ENCODE measurements at regions not wholly inside any gene's neighbourhood (a gene's known extent, or its start where the extent isn't known, plus 50 kb on each side); places are given as distances from the start of the nearest gene placed in this dataset.

GRCh38 chr13:102993348-102993747, 72.9 kb downstream of the SLC10A2 start:
- no peak overlapping the region for H3K27ac ChIP-seq
- TF ChIP-seq, protein P1, sequence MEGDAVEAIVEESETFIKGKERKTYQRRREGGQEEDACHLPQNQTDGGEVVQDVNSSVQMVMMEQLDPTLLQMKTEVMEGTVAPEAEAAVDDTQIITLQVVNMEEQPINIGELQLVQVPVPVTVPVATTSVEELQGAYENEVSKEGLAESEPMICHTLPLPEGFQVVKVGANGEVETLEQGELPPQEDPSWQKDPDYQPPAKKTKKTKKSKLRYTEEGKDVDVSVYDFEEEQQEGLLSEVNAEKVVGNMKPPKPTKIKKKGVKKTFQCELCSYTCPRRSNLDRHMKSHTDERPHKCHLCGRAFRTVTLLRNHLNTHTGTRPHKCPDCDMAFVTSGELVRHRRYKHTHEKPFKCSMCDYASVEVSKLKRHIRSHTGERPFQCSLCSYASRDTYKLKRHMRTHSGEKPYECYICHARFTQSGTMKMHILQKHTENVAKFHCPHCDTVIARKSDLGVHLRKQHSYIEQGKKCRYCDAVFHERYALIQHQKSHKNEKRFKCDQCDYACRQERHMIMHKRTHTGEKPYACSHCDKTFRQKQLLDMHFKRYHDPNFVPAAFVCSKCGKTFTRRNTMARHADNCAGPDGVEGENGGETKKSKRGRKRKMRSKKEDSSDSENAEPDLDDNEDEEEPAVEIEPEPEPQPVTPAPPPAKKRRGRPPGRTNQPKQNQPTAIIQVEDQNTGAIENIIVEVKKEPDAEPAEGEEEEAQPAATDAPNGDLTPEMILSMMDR (IDR thresholded peaks at IDR 0.05), result no peak
- no peak for TF ChIP-seq ZFX (IDR thresholded peaks at IDR 0.05; ENCODE audit: borderline replicate concordance)

- no peak for TF ChIP-seq ZFX (IDR thresholded peaks at IDR 0.05; ENCODE audit: borderline replicate concordance)
- H3K27ac ChIP-seq, result no peak overlapping the region
These were observed 82.0 kb downstream of the SLC10A2 start for GRCh38 chr13:102984210-102984609.

DNA sequence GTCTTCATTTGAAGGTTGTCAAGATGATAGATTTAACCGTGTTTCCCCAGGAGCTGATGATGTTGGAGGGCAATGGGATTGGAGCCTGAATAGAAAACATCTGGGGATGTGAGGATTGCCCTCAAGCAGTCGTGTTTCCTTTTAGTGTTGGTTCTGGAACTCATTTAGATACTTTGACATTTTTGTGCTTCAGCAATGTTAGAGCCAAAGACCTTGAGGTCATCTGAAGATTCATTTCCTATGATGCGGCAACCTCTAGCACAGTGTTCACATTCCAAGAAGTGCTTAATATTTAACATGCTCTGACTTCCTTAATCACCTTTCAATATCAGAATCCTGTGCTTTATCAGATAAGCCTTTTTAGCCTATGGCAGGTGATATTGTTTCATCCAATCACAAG, 82.7 kb downstream of the SLC10A2 start:
- H3K27ac ChIP-seq, result no peak overlapping the region
- no peak for TF ChIP-seq ZFX (IDR thresholded peaks at IDR 0.05; ENCODE audit: borderline replicate concordance)
- TF ChIP-seq, protein P1 (IDR thresholded peaks at IDR 0.05), result no peak

DNA sequence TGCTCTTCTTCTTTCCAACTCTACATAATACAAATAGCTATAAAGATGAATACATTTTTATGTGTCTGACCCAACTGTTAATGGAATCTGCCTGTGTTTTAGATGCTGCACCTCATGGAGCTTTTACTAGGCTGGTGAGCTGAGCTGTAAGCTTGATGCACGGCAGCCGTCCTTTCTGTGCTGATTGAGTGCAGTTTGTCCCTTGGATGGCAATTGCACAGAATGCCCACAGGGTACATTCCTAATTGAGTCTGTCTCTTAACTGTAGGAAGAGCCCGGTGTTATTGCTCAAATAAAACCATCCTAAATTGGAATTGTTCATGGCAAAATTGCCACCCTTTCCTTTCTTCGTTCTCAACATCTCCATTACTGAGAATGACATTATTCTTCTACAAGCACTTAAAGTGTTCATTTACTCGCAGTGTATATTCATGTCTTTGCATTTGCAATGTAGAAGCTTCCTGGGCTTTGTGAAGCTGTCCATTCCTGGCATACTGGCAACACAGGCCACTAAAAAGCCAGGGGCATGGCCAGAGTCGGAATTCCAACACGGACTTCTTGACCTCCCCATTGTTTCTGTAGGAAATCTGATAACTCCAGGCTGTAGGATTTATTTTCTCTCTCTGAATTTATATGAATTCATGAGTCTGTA, 85.8 kb downstream of the SLC10A2 start:
- TF ChIP-seq, protein P1 (IDR thresholded peaks at IDR 0.05), result no peak
- TF ChIP-seq ZFX (IDR thresholded peaks at IDR 0.05; ENCODE audit: borderline replicate concordance), result no peak

DNA sequence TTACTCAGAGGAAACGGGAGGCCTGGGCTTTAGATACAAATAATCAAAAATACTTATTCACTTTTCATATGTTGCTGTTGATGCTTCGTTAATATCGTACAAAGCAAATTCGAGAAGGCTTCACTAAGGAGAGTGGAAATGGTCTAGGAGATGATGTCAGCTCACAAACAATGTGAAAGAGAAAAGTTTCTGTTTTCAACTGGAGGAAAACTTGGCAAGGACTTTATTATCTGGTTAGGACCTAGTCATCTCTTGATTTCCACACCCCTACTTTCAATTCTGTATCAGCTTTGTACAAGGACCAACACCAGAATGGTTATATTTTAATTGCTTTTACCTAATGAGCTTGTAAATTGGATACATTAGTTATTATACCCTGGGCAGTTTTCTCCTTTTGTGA, 88.0 kb downstream of the SLC10A2 start:
- no peak overlapping the region for H3K27ac ChIP-seq
- no peak for TF ChIP-seq ZFX (IDR thresholded peaks at IDR 0.05; ENCODE audit: borderline replicate concordance)
- TF ChIP-seq, protein P1 (IDR thresholded peaks at IDR 0.05), result no peak

More for the DNA sequence above, 85.8 kb downstream of the SLC10A2 start:
- H3K27ac ChIP-seq, result no peak overlapping the region

GRCh38 chr13:102977471-102977870, 88.7 kb downstream of the SLC10A2 start:
- TF ChIP-seq, protein P1 (IDR thresholded peaks at IDR 0.05), result no peak
- TF ChIP-seq ZFX (IDR thresholded peaks at IDR 0.05; ENCODE audit: borderline replicate concordance), result no peak
- no peak overlapping the region for H3K27ac ChIP-seq

GRCh38 chr13:102974317-102975087, 91.7 kb downstream of the SLC10A2 start:
- H3K27ac ChIP-seq, result no peak overlapping the region

More at GRCh38 chr13:102974317-102975087, 91.7 kb downstream of the SLC10A2 start:
- TF ChIP-seq ZFX (IDR thresholded peaks at IDR 0.05; ENCODE audit: borderline replicate concordance), result no peak
- TF ChIP-seq, protein P1 (IDR thresholded peaks at IDR 0.05), result no peak

All from 22Rv1 (cell line).